ENCODE measurements at regions not wholly inside any gene's neighbourhood (a gene's known extent, or its start where the extent isn't known, plus 50 kb on each side); places are given as distances from the start of the nearest gene placed in this dataset.
"Not testable (repeated sequence)": the region's sequence is repeated elsewhere in the genome, so short reads cannot be mapped to it uniquely, and the experiment has no call there.

- not testable (repeated sequence) for H4K20me1 ChIP-seq (ENCODE audit: insufficient read depth); H3K27ac ChIP-seq (ENCODE audit: low read length); H3K4me2 ChIP-seq (ENCODE audit: low read length); H3K79me2 ChIP-seq (replicated peaks; ENCODE audit: insufficient read depth, low read length); H3K9me3 ChIP-seq (ENCODE audit: low read length); H3K9ac ChIP-seq (ENCODE audit: low read length); H3K9me2 ChIP-seq (ENCODE audit: insufficient read depth, low read length); H3F3A ChIP-seq (ENCODE audit: insufficient read depth, low read length, poor library complexity, severe bottlenecking); H3K4me3 ChIP-seq (ENCODE audit: low read length); H3K36me3 ChIP-seq (ENCODE audit: insufficient read depth, low read length); H2AFZ ChIP-seq (ENCODE audit: low read depth, low read length); H3K27me3 ChIP-seq (ENCODE audit: insufficient read depth, low read depth, low read length)
Measured at GRCh38 chr12:131286301-131286700, 332.6 kb downstream of the ADGRD1 start.

DNA sequence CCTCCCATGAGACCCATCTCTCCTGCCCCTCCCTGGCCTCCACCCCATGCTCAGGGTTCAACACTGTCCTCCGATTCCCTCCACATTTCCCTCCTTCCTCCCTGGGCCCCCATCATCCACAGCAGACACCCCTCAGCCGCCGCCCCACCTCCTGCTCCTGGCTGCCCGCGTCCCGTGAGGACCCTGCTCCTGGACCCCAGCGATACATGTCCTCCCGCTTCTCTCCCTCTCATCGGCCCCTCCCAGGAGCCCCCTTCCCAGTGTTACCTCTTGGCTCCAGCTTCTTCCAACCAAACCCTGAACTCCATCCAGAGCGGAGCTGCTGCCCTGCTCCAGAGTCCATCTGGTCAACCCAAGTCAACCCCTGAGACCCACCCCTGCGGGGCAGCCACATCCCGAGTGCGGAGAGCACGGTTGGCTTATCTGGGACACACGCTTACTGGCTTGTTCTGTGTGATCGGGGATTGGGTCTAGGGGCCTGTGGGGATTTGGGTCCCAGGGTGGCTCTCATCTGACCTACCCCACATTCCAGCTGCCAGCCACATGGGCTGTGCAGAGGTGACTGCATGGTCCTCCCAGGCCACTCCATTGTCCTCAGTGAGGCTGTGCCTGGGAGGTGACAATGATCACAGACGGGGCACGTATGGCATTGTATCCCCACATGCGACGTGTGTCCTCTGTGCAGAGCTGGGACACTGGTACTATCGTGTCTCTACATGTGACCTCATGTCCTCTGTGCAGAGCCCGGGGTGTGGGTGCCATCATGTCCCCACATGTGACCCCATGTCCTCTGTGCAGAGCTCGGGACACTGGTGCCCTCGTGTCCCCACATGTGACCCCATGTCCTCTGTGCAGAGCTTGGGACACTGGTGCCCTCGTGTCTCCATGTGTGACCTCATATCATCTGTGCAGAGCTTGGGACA is 333.6 kb downstream of the ADGRD1 start:
- H3K4me3 ChIP-seq (ENCODE audit: low read length) = no peak overlapping the region
- H3K79me2 ChIP-seq (replicated peaks; ENCODE audit: insufficient read depth, low read length) = no peaks in the 10 kb centered on the region
- no peaks in the 10 kb centered on the region for H3K9me3 ChIP-seq (ENCODE audit: low read length)
- no peak overlapping the region for H3K4me2 ChIP-seq (ENCODE audit: low read length)
- H3K36me3 ChIP-seq (ENCODE audit: insufficient read depth, low read length) = no peaks in the 10 kb centered on the region
- no peak overlapping the region for H2AFZ ChIP-seq (ENCODE audit: low read depth, low read length)
- H4K20me1 ChIP-seq (ENCODE audit: insufficient read depth) = no peaks in the 10 kb centered on the region
- no peak overlapping the region for H3K9ac ChIP-seq (ENCODE audit: low read length)
- no peaks in the 10 kb centered on the region for H3F3A ChIP-seq (ENCODE audit: insufficient read depth, low read length, poor library complexity, severe bottlenecking)
- no peaks in the 10 kb centered on the region for H3K9me2 ChIP-seq (ENCODE audit: insufficient read depth, low read length)
- H3K27me3 ChIP-seq (ENCODE audit: insufficient read depth, low read depth, low read length) = no peaks in the 10 kb centered on the region
- TF ChIP-seq SMC3 (conservative IDR thresholded peaks at IDR 0.05; ENCODE audit: poor library complexity) = no peak
- no peak for TF ChIP-seq TAF1 (IDR thresholded peaks at IDR 0.05; ENCODE audit: low read depth)
- TF ChIP-seq MXI1 (conservative IDR thresholded peaks at IDR 0.05; ENCODE audit: poor library complexity, severe bottlenecking) = no peak
- TF ChIP-seq, protein P1, sequence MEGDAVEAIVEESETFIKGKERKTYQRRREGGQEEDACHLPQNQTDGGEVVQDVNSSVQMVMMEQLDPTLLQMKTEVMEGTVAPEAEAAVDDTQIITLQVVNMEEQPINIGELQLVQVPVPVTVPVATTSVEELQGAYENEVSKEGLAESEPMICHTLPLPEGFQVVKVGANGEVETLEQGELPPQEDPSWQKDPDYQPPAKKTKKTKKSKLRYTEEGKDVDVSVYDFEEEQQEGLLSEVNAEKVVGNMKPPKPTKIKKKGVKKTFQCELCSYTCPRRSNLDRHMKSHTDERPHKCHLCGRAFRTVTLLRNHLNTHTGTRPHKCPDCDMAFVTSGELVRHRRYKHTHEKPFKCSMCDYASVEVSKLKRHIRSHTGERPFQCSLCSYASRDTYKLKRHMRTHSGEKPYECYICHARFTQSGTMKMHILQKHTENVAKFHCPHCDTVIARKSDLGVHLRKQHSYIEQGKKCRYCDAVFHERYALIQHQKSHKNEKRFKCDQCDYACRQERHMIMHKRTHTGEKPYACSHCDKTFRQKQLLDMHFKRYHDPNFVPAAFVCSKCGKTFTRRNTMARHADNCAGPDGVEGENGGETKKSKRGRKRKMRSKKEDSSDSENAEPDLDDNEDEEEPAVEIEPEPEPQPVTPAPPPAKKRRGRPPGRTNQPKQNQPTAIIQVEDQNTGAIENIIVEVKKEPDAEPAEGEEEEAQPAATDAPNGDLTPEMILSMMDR (IDR thresholded peaks at IDR 0.05; ENCODE audit: poor library complexity, severe bottlenecking) = no peak
- TF ChIP-seq EZH2 (IDR thresholded peaks at IDR 0.05; ENCODE audit: borderline replicate concordance, insufficient read depth, low read length, poor library complexity, severe bottlenecking) = no peak
- no peak for TF ChIP-seq EP300 (conservative IDR thresholded peaks at IDR 0.05; ENCODE audit: poor library complexity, severe bottlenecking)
- TF ChIP-seq, protein P2, sequence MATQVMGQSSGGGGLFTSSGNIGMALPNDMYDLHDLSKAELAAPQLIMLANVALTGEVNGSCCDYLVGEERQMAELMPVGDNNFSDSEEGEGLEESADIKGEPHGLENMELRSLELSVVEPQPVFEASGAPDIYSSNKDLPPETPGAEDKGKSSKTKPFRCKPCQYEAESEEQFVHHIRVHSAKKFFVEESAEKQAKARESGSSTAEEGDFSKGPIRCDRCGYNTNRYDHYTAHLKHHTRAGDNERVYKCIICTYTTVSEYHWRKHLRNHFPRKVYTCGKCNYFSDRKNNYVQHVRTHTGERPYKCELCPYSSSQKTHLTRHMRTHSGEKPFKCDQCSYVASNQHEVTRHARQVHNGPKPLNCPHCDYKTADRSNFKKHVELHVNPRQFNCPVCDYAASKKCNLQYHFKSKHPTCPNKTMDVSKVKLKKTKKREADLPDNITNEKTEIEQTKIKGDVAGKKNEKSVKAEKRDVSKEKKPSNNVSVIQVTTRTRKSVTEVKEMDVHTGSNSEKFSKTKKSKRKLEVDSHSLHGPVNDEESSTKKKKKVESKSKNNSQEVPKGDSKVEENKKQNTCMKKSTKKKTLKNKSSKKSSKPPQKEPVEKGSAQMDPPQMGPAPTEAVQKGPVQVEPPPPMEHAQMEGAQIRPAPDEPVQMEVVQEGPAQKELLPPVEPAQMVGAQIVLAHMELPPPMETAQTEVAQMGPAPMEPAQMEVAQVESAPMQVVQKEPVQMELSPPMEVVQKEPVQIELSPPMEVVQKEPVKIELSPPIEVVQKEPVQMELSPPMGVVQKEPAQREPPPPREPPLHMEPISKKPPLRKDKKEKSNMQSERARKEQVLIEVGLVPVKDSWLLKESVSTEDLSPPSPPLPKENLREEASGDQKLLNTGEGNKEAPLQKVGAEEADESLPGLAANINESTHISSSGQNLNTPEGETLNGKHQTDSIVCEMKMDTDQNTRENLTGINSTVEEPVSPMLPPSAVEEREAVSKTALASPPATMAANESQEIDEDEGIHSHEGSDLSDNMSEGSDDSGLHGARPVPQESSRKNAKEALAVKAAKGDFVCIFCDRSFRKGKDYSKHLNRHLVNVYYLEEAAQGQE (IDR thresholded peaks at IDR 0.05; ENCODE audit: borderline replicate concordance) = no peak
- no peak overlapping the region for H3K27ac ChIP-seq (ENCODE audit: low read length)

Measured in neural cell (in vitro differentiated cells).